Fibroblast of lung (primary cell): ENCODE measurements at regions not wholly inside any gene's neighbourhood (a gene's known extent, or its start where the extent isn't known, plus 50 kb on each side); places are given as distances from the start of the nearest gene placed in this dataset.

Experiments
- DNase-seq, 2 donors: peaks; one replicate each; pipeline versions ENCODE4 v3.0.0 to v3.0.0-alpha.2; 2010; ENCODE audit warnings: low read depth in 2 of 2
- H2AFZ ChIP-seq: 2 replicates; pipeline ENCODE4 v1.5.1; 2012; ENCODE audit warnings: low read length, control low read depth, inconsistent platforms
- H3K27ac ChIP-seq: 2 replicates; pipeline ENCODE4 v1.5.1; 2011; ENCODE audit warnings: low read length, control low read depth; ENCODE audit not compliant: insufficient read depth
- H3K27me3 ChIP-seq: 2 replicates; pipeline ENCODE4 v1.5.1; 2011; ENCODE audit warnings: mild to moderate bottlenecking, low read length; ENCODE audit not compliant: control insufficient read depth, insufficient read depth
- H3K36me3 ChIP-seq: 2 replicates; pipeline ENCODE4 v1.5.1; 2011; ENCODE audit warnings: low read length; ENCODE audit not compliant: control insufficient read depth, insufficient read depth
- H3K4me1 ChIP-seq: 2 replicates; pipeline ENCODE4 v1.5.1; 2011; ENCODE audit warnings: low read length; ENCODE audit not compliant: control insufficient read depth, insufficient read depth; ENCODE audit errors: extremely low read depth
- H3K4me2 ChIP-seq: 2 replicates; pipeline ENCODE4 v1.5.1; 2011; ENCODE audit warnings: low read length, control low read depth; ENCODE audit not compliant: insufficient read depth; ENCODE audit errors: extremely low read depth
- H3K4me3 ChIP-seq, 4 experiments: fragments of 200-600 bp in 1 of 4; sonication (generic) in 1 of 4; replicated peaks in 1 of 4; 2 replicates each; pipeline ENCODE4 v1.5.1; 2011 to 2016; ENCODE audit warnings: low read length in 4 of 4, low read depth in 3 of 4, mild to moderate bottlenecking in 3 of 4, control low read depth in 2 of 4, inconsistent platforms in 1 of 4, mixed read lengths in 1 of 4; ENCODE audit not compliant: insufficient read depth in 1 of 4; ENCODE audit errors: control extremely low read depth in 1 of 4
- H3K79me2 ChIP-seq: 2 replicates; pipeline ENCODE4 v1.5.1; 2012; ENCODE audit warnings: mild to moderate bottlenecking, low read length, inconsistent platforms; ENCODE audit not compliant: control insufficient read depth, insufficient read depth
- H3K9ac ChIP-seq: 2 replicates; pipeline ENCODE4 v1.5.1; 2011; ENCODE audit warnings: mild to moderate bottlenecking, low read length, control low read depth; ENCODE audit not compliant: insufficient read depth
- H3K9me3 ChIP-seq: 2 replicates; pipeline ENCODE4 v1.5.1; 2012; ENCODE audit warnings: low read depth, low read length; ENCODE audit not compliant: control insufficient read depth, insufficient read depth
- H4K20me1 ChIP-seq: 2 replicates; pipeline ENCODE4 v1.5.1; 2011; ENCODE audit warnings: low read length; ENCODE audit not compliant: control insufficient read depth, insufficient read depth; ENCODE audit errors: extremely low read depth
- CTCF ChIP-seq, 2 donors: IDR thresholded peaks in 1 of 2; conservative IDR thresholded peaks in 1 of 2; 1 replicate in 1 of 2; 2 replicates in 1 of 2; pipeline ENCODE4 v1.5.1; 2011 to 2012; ENCODE audit warnings: low read length in 2 of 2, control low read depth in 1 of 2, inconsistent platforms in 1 of 2, low read depth in 1 of 2, mild to moderate bottlenecking in 1 of 2
- EZH2 ChIP-seq: IDR thresholded peaks from 2 replicates; pipeline ENCODE4 v1.5.1; 2012; ENCODE audit warnings: low read length, control low read depth, mild to moderate bottlenecking; ENCODE audit errors: missing control alignments

GRCh38 chr20:24765316-24766142 lies 183.5 kb upstream of the CST7 start:
- Histone ChIP-seq H3K36me3 (no peaks in the 10 kb centered on the region), H3K9ac (no peak overlapping the region), H2AFZ (no peak overlapping the region), H3K4me2 (no peak overlapping the region), H4K20me1 (no peaks in the 10 kb centered on the region), H3K27me3 (no peaks in the 10 kb centered on the region), H3K9me3 (no peaks in the 10 kb centered on the region), H3K4me3 (no peak overlapping the region), H3K4me1 (no peaks in the 10 kb centered on the region), H3K27ac (no peak overlapping the region), H3K79me2 (no peaks in the 10 kb centered on the region)
- TF ChIP-seq EZH2 (no peak), CTCF (conservative IDR thresholded peaks at IDR 0.05 in 1 of 2, IDR thresholded peaks at IDR 0.05 in 1 of 2; ENCODE audit: low read depth in 1 of 2, low read length in 2 of 2) (no peak)
- no peak for DNase-seq

GRCh38 chr20:24766143-24766527 lies 182.9 kb upstream of the CST7 start:
- Histone ChIP-seq H3K79me2 (no peaks in the 10 kb centered on the region), H3K27ac (no peak overlapping the region), H3K9me3 (no peaks in the 10 kb centered on the region), H3K4me1 (no peaks in the 10 kb centered on the region), H3K9ac (no peak overlapping the region), H2AFZ (no peak overlapping the region), H3K27me3 (no peaks in the 10 kb centered on the region), H4K20me1 (no peaks in the 10 kb centered on the region), H3K4me3 (no peak overlapping the region), H3K4me2 (no peak overlapping the region), H3K36me3 (no peaks in the 10 kb centered on the region)
- TF ChIP-seq EZH2 (no peak), CTCF (conservative IDR thresholded peaks at IDR 0.05 in 1 of 2, IDR thresholded peaks at IDR 0.05 in 1 of 2; ENCODE audit: low read depth in 1 of 2, low read length in 2 of 2) (no peak)
- DNase-seq = no peak

GRCh38 chr20:24766826-24767622 lies 182.0 kb upstream of the CST7 start:
- H3K27me3 ChIP-seq = no peaks in the 10 kb centered on the region
- no peaks in the 10 kb centered on the region for H3K9me3 ChIP-seq
- no peak overlapping the region for H2AFZ ChIP-seq
- H3K4me2 ChIP-seq = no peak overlapping the region
- no peak overlapping the region for H3K9ac ChIP-seq
- no peak for TF ChIP-seq EZH2
- TF ChIP-seq CTCF (conservative IDR thresholded peaks at IDR 0.05 in 1 of 2, IDR thresholded peaks at IDR 0.05 in 1 of 2; ENCODE audit: low read depth in 1 of 2, low read length in 2 of 2) = no peak
- no peaks in the 10 kb centered on the region for H4K20me1 ChIP-seq
- H3K4me3 ChIP-seq = no peak overlapping the region
- H3K36me3 ChIP-seq = no peaks in the 10 kb centered on the region
- no peak for DNase-seq
- H3K27ac ChIP-seq = no peak overlapping the region
- H3K79me2 ChIP-seq = no peaks in the 10 kb centered on the region
- H3K4me1 ChIP-seq = no peaks in the 10 kb centered on the region
